ENCODE measurements at regions not wholly inside any gene's neighbourhood (a gene's known extent, or its start where the extent isn't known, plus 50 kb on each side); places are given as distances from the start of the nearest gene placed in this dataset.

- no peak for ATAC-seq
Measured at GRCh38 chr1:22386774-22387173, 64.9 kb upstream of the ZBTB40 start.

GRCh38 chr1:22387919-22388580 lies 63.6 kb upstream of the ZBTB40 start:
- ATAC-seq = no peak

- no peak for ATAC-seq
Measured at GRCh38 chr1:22388671-22389450, 62.8 kb upstream of the ZBTB40 start.

GRCh38 chr1:22393587-22393986 lies 58.1 kb upstream of the ZBTB40 start:
- ATAC-seq = no peak

GRCh38 chr1:22398656-22399420 lies 52.8 kb upstream of the ZBTB40 start:
- no peak for ATAC-seq

GRCh38 chr1:22399421-22400091 lies 52.1 kb upstream of the ZBTB40 start:
- no peak for ATAC-seq

Measured in esophagus mucosa (tissue), 1 donor.